ENCODE measurements at regions not wholly inside any gene's neighbourhood (a gene's known extent, or its start where the extent isn't known, plus 50 kb on each side); places are given as distances from the start of the nearest gene placed in this dataset.
"Not testable (repeated sequence)": the region's sequence is repeated elsewhere in the genome, so short reads cannot be mapped to it uniquely, and the experiment has no call there.

DNA sequence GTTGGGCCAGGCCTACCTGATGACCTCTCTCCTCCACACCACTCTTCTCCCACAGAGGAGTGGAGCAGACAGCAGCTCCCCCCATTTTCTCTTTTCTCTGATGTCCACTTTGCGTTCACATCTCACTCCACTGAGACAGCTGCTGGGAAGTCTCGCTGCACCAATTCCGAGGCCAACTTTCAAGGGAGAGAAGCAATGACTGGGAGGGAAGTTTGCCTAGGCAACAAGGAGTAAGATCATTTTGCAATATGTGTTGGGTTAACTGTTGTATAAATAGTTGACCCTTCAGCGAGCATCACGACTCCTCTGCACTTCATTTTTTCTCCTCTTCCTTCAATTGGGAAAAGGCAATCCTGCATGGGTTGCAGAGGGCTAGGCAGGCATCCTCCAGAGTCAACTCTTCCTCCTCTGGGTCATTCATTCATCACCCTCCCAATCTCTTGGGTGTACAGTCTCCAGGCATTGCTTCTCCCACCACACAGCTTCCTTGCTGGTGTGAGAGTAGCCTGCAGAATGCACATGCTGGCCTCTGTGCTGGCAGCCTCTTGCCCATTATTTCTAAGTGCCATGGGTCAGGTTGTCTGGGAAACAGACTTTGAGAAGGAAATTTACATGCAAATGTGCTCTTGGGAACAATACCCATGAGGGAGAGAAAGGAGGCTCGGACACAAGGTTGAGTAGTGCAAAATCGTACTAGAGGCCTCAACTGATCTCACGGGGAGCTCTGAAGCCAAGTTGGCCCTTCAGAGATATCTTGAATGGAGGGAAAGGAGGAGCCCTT lies 75.8 kb upstream of the BCAR3 start:
- TF ChIP-seq POLR2A (IDR thresholded peaks at IDR 0.05; ENCODE audit: extremely low read depth, insufficient read length) (no peak), MYC (IDR thresholded peaks at IDR 0.05; ENCODE audit: low read depth, low read length) (no peak)
- TF ChIP-seq, protein P1, sequence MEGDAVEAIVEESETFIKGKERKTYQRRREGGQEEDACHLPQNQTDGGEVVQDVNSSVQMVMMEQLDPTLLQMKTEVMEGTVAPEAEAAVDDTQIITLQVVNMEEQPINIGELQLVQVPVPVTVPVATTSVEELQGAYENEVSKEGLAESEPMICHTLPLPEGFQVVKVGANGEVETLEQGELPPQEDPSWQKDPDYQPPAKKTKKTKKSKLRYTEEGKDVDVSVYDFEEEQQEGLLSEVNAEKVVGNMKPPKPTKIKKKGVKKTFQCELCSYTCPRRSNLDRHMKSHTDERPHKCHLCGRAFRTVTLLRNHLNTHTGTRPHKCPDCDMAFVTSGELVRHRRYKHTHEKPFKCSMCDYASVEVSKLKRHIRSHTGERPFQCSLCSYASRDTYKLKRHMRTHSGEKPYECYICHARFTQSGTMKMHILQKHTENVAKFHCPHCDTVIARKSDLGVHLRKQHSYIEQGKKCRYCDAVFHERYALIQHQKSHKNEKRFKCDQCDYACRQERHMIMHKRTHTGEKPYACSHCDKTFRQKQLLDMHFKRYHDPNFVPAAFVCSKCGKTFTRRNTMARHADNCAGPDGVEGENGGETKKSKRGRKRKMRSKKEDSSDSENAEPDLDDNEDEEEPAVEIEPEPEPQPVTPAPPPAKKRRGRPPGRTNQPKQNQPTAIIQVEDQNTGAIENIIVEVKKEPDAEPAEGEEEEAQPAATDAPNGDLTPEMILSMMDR (IDR thresholded peaks at IDR 0.05; ENCODE audit: low read depth, low read length): no peak
- TF ChIP-seq, protein P2, sequence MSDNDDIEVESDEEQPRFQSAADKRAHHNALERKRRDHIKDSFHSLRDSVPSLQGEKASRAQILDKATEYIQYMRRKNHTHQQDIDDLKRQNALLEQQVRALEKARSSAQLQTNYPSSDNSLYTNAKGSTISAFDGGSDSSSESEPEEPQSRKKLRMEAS (IDR thresholded peaks at IDR 0.05; ENCODE audit: low read depth, low read length): no peak
- DNase-seq (ENCODE audit: low read depth): no peak
- no peak overlapping the region for H3K4me3 ChIP-seq (ENCODE audit: low read depth, low read length)

DNA sequence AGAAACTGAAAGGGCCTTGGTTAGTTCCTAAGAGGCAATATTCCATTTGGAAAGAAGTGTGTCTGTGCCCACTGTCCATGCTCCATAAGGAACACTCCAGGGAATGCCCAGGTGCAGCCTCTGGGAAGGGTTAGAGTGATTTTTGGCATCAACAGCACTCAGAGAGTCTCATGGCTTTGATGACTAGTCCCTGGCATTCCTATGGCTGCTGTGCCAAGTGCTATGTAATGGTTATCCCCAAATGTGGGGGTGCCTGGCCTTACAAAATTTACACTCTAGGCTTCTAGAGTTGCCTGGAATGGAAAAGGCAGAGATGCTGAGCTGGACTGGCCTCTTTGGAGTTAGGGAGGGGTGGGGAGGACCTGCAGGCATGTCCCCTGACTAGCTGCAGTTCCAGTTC lies 75.0 kb upstream of the BCAR3 start:
- DNase-seq (ENCODE audit: low read depth): no peak
- TF ChIP-seq MYC (IDR thresholded peaks at IDR 0.05; ENCODE audit: low read depth, low read length) (no peak), POLR2A (IDR thresholded peaks at IDR 0.05; ENCODE audit: extremely low read depth, insufficient read length) (no peak)
- TF ChIP-seq, protein P2 (IDR thresholded peaks at IDR 0.05; ENCODE audit: low read depth, low read length): no peak
- no peak overlapping the region for H3K4me3 ChIP-seq (ENCODE audit: low read depth, low read length)

DNA sequence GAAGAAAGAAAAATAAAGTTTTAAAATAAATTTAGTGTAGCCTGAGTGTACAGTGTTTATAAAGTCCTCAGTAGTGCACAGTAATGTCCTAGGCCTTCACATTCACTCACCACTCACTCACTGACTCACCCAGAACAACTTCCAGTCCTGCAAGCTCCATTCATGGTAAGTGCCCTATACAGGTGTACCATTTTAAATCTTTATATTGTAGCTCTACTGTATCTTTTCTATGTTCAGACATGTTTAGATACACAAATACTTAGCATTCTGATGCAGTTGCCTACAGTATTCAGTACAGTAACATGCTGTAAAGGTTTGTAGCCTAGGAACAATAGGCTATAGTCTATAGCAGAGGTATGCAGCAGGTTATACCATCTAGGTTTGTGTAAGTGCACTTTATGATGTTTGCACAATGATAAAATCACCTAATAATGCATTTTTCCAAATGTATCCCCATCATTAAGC lies 73.6 kb upstream of the BCAR3 start:
- DNase-seq (ENCODE audit: low read depth); H3K4me3 ChIP-seq (ENCODE audit: low read depth, low read length): not testable (repeated sequence)

DNA sequence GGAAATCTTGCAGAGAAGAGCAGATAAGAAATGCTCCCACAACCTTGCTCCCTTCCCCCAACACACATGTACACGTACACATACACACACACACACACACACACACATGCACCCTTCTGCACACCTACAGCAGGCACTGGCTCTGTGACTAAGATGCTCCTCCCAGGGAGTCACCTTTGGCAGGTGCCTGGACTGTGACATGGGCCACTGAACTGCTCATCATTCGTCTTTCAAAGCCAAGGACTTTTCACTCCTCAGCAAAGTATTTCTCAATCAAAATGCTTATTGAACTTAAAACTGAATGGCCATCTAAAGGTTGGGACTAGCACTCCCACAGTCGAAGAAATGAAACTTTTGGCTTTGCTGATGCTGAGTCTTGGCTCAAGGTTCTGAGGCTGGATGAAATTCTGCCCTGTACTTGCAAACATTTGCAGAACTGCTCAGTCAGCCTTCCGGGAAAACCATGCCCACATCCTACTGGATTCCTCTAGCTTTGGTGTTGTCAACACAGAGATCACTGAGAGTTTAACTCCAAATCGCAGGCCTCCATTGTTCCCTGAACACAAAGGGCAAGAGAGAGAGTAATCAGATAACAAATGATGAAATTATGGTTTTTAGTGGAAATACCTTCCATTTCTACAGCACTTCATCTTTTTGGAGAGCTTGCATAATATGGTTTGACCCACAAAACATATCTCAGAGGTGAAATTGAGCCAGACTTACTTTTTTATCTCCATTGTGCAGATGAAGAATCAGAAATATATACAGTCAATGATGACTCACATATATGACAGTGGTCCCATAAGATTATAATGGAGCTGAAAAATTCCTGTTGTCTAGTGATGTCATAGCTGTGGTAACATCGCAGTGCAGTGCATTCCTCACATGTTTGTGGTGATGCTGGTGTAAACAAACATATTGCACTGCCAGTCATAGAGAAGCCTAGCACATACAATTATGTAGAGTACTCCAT lies 72.4 kb upstream of the BCAR3 start:
- no peak for DNase-seq (ENCODE audit: low read depth)
- TF ChIP-seq POLR2A (IDR thresholded peaks at IDR 0.05; ENCODE audit: extremely low read depth, insufficient read length) (no peak), MYC (IDR thresholded peaks at IDR 0.05; ENCODE audit: low read depth, low read length) (no peak)
- TF ChIP-seq, protein P1 (IDR thresholded peaks at IDR 0.05; ENCODE audit: low read depth, low read length): no peak
- TF ChIP-seq, protein P2 (IDR thresholded peaks at IDR 0.05; ENCODE audit: low read depth, low read length): no peak
- H3K4me3 ChIP-seq (ENCODE audit: low read depth, low read length): no peak overlapping the region

DNA sequence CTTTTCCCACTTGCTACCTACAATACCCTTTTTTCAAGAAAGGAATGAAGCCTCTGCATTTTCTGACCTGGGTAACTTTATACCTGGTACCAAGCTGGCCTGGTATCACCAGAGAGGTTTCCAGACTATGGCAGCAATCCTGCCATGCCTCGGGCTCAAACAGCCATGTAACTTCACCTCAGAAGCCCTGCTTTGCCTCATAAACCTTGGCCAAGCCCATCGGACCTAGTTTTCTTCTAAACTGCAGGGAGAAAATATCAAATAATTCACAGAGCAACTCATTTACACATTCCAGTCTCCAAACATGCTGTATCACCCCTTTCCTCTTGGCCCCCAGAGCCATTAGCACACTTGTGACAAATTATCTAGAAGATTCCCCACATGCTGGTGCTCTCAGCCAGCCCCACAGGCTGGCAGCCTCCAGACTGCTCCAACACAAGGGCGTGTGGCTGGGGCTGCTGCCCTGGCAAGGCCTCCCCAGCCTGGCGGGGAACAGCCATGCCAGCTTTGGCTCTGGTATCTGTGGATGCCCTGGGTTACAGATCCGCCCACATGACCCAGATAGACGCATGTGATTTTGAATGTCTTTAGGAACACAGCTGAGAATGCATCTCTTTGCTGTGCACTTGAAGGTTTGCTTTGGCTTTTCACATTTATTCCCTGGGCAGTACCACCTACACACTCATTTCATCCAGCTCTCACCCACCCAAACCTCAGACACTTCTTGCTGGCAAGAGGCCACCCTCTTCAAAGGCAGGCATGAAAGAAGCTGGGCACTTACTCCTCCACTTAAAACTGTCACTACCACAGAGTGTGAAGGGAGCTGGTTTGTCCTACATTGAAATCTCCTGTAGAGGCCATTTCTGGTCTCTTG lies 70.0 kb upstream of the BCAR3 start:
- no peak for DNase-seq (ENCODE audit: low read depth)
- no peak overlapping the region for H3K4me3 ChIP-seq (ENCODE audit: low read depth, low read length)
- TF ChIP-seq, protein P2 (IDR thresholded peaks at IDR 0.05; ENCODE audit: low read depth, low read length): no peak
- no peak for TF ChIP-seq POLR2A (IDR thresholded peaks at IDR 0.05; ENCODE audit: extremely low read depth, insufficient read length)
- TF ChIP-seq, protein P1 (IDR thresholded peaks at IDR 0.05; ENCODE audit: low read depth, low read length): no peak
- no peak for TF ChIP-seq MYC (IDR thresholded peaks at IDR 0.05; ENCODE audit: low read depth, low read length)

DNA sequence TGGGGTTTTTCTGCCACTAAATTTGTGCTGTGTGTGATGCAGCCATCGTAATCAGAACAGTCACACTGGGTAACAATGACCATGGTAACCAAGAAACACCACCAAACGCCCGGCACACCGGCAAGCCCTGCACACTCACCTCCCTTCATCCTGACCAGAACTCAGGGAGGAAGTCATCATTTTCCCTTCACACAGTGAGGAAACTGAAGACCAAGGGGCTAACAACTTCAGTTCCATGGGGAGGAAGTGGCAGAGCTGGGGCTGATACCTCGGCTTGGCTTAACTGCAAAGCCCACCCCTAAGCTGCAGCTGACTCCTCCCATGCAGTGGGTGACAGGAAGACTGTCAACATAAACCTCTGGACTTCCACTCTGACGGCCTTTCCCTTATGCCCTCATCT lies 69.3 kb upstream of the BCAR3 start:
- TF ChIP-seq, protein P2 (IDR thresholded peaks at IDR 0.05; ENCODE audit: low read depth, low read length): no peak
- TF ChIP-seq POLR2A (IDR thresholded peaks at IDR 0.05; ENCODE audit: extremely low read depth, insufficient read length) (no peak), MYC (IDR thresholded peaks at IDR 0.05; ENCODE audit: low read depth, low read length) (no peak)
- TF ChIP-seq, protein P1 (IDR thresholded peaks at IDR 0.05; ENCODE audit: low read depth, low read length): no peak
- DNase-seq (ENCODE audit: low read depth): no peak
- no peak overlapping the region for H3K4me3 ChIP-seq (ENCODE audit: low read depth, low read length)
